SK-N-SH treated with all-trans-retinoic acid at 6 μM for 48 hours (cell line): ENCODE measurements at regions not wholly inside any gene's neighbourhood (a gene's known extent, or its start where the extent isn't known, plus 50 kb on each side); places are given as distances from the start of the nearest gene placed in this dataset.

Experiments used
- ATAC-seq: fragments of 200-7000 bp; cut with Tn5 transposase; 3 replicates; pipeline ENCODE4 v1.9.1; 2020; ENCODE audit warnings: mild to moderate bottlenecking, moderate library complexity
- ARNTL ChIP-seq: fragments of 450-650 bp; formaldehyde crosslinking; IDR thresholded peaks from 2 replicates; pipeline ENCODE4 v1.5.0; 2020; ENCODE audit warnings: low read depth, mild to moderate bottlenecking, moderate library complexity, borderline replicate concordance
- CSDC2 ChIP-seq: fragments of 250-450 bp; sonication (Bioruptor Pico); IDR thresholded peaks from 2 replicates; pipeline ENCODE4 v1.5.0; 2020; ENCODE audit warnings: mild to moderate bottlenecking, moderate library complexity
- GLIS3 ChIP-seq: fragments of 250-450 bp; sonication (Bioruptor Pico); IDR thresholded peaks from 2 replicates; pipeline ENCODE4 v1.5.0; 2020; ENCODE audit warnings: mild to moderate bottlenecking, moderate library complexity
- ISL1 ChIP-seq: fragments of 250-450 bp; sonication (Bioruptor Pico); IDR thresholded peaks from 2 replicates; pipeline ENCODE4 v2.1.2; 2022; ENCODE audit warnings: mild to moderate bottlenecking, moderate library complexity
- OSR1 ChIP-seq: fragments of 250-450 bp; sonication (Bioruptor Pico); IDR thresholded peaks from 2 replicates; pipeline ENCODE4 v1.8.0; 2022; ENCODE audit warnings: moderate library complexity, mild to moderate bottlenecking, inconsistent platforms
- PATZ1 ChIP-seq: fragments of 250-450 bp; sonication (Bioruptor Pico); IDR thresholded peaks from 2 replicates; pipeline ENCODE4 v1.8.0; 2020; ENCODE audit warnings: mild to moderate bottlenecking, moderate library complexity, borderline replicate concordance
- POU6F1 ChIP-seq: fragments of 250-450 bp; sonication (Bioruptor Pico); IDR thresholded peaks from 2 replicates; pipeline ENCODE4 v1.8.0; 2021; ENCODE audit warnings: low read depth, mild to moderate bottlenecking, moderate library complexity, borderline replicate concordance
- PPARA ChIP-seq: fragments of 250-450 bp; sonication (Bioruptor Pico); IDR thresholded peaks from 2 replicates; pipeline ENCODE4 v1.5.0; 2020; ENCODE audit warnings: mild to moderate bottlenecking, borderline replicate concordance
- RARB ChIP-seq: fragments of 250-450 bp; sonication (Bioruptor Pico); IDR thresholded peaks from 2 replicates; pipeline ENCODE4 v1.8.0; 2021; ENCODE audit warnings: mild to moderate bottlenecking, moderate library complexity
- TCF4 ChIP-seq: fragments of 250-450 bp; sonication (Bioruptor Pico); IDR thresholded peaks from 2 replicates; pipeline ENCODE4 v1.8.0; 2021; ENCODE audit warnings: mild to moderate bottlenecking, moderate library complexity, borderline replicate concordance
- TSHZ2 ChIP-seq: fragments of 250-450 bp; sonication (Bioruptor Pico); IDR thresholded peaks from 2 replicates; pipeline ENCODE4 v1.5.0; 2020; ENCODE audit warnings: mild to moderate bottlenecking, moderate library complexity
- ZFP3 ChIP-seq: fragments of 250-450 bp; sonication (Bioruptor Pico); IDR thresholded peaks from 2 replicates; pipeline ENCODE4 v1.5.0; 2020; ENCODE audit warnings: mild to moderate bottlenecking, moderate library complexity
- ZFP30 ChIP-seq: fragments of 450-650 bp; formaldehyde crosslinking; IDR thresholded peaks from 2 replicates; pipeline ENCODE4 v1.5.0; 2022; ENCODE audit warnings: mild to moderate bottlenecking, moderate library complexity
- ZNF565 ChIP-seq: fragments of 450-650 bp; formaldehyde crosslinking; conservative IDR thresholded peaks from 2 replicates; pipeline ENCODE4 v1.5.0; 2020; ENCODE audit warnings: low read depth, mild to moderate bottlenecking, moderate library complexity
- TF ChIP-seq, protein P1 (sequence below): fragments of 250-450 bp; sonication (Bioruptor Pico); IDR thresholded peaks from 2 replicates; pipeline ENCODE4 v1.5.1; 2020; ENCODE audit warnings: low read depth, mild to moderate bottlenecking, moderate library complexity
- TF ChIP-seq, protein P2 (sequence below): fragments of 250-450 bp; sonication (Bioruptor Pico); IDR thresholded peaks from 2 replicates; pipeline ENCODE4 v1.5.1; 2021; ENCODE audit warnings: mild to moderate bottlenecking, moderate library complexity

- no peak for TF ChIP-seq TSHZ2
- no peak for TF ChIP-seq ISL1 (CRISPR knock-in tag)
Observed at GRCh38 chr21:24175106-24175505, 1432.2 kb downstream of the MRPL39 start (continued).

- ATAC-seq, result no peak
- TF ChIP-seq TSHZ2 (no peak), CSDC2 (CRISPR knock-in tag) (no peak), PPARA (CRISPR knock-in tag) (no peak), RARB (CRISPR knock-in tag) (no peak), GLIS3 (CRISPR knock-in tag) (no peak), POU6F1 (CRISPR knock-in tag) (no peak), ZFP3 (CRISPR knock-in tag) (no peak), ISL1 (CRISPR knock-in tag) (no peak), TCF4 (CRISPR knock-in tag) (no peak), OSR1 (CRISPR knock-in tag) (no peak), ZNF565 (CRISPR knock-in tag) (no peak), ARNTL (CRISPR knock-in tag) (no peak), ZFP30 (no peak)
- TF ChIP-seq, protein P1, sequence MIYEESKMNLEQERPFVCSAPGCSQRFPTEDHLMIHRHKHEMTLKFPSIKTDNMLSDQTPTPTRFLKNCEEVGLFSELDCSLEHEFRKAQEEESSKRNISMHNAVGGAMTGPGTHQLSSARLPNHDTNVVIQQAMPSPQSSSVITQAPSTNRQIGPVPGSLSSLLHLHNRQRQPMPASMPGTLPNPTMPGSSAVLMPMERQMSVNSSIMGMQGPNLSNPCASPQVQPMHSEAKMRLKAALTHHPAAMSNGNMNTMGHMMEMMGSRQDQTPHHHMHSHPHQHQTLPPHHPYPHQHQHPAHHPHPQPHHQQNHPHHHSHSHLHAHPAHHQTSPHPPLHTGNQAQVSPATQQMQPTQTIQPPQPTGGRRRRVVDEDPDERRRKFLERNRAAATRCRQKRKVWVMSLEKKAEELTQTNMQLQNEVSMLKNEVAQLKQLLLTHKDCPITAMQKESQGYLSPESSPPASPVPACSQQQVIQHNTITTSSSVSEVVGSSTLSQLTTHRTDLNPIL (CRISPR knock-in tag), result no peak
- TF ChIP-seq, protein P2, sequence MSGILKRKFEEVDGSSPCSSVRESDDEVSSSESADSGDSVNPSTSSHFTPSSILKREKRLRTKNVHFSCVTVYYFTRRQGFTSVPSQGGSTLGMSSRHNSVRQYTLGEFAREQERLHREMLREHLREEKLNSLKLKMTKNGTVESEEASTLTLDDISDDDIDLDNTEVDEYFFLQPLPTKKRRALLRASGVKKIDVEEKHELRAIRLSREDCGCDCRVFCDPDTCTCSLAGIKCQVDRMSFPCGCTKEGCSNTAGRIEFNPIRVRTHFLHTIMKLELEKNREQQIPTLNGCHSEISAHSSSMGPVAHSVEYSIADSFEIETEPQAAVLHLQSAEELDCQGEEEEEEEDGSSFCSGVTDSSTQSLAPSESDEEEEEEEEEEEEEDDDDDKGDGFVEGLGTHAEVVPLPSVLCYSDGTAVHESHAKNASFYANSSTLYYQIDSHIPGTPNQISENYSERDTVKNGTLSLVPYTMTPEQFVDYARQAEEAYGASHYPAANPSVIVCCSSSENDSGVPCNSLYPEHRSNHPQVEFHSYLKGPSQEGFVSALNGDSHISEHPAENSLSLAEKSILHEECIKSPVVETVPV (CRISPR knock-in tag), result no peak
Observed at GRCh38 chr21:24171736-24172135, 1435.5 kb downstream of the MRPL39 start.

GRCh38 chr21:24163539-24163938, 1443.7 kb downstream of the MRPL39 start:
- no peak for ATAC-seq
- TF ChIP-seq GLIS3 (CRISPR knock-in tag) (no peak), POU6F1 (CRISPR knock-in tag) (no peak), TSHZ2 (no peak), ZFP30 (no peak), PATZ1 (CRISPR knock-in tag) (no peak), ISL1 (CRISPR knock-in tag) (no peak)
- TF ChIP-seq, all 23 proteins: peak for 0
